ENCODE measurements at regions not wholly inside any gene's neighbourhood (a gene's known extent, or its start where the extent isn't known, plus 50 kb on each side); places are given as distances from the start of the nearest gene placed in this dataset.

DNA sequence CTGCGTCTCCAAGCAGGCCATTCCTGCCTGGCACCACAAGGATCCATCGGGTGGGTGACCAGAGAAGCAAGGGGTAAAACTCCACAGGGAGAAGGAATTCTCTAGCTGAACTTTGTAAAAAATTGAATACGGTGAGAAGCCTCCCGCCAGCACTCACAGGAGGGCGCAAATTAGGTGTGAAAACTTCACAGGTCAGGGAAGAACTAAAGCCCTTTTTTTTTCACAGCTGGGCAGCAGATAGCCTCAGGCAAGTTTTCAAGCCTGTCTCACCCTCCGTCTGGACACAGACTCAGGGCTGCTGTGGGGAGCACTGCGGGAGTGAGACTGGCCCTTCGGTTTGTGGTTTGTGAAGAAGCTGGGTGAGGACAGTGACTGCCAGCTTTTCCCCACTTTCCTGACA, 224.1 kb upstream of the FGF16 start:
- no peak overlapping the region for H3K4me2 ChIP-seq (ENCODE audit: insufficient read depth, low read length)
- no peaks in the 10 kb centered on the region for H3K79me2 ChIP-seq (ENCODE audit: insufficient read depth, low read length)
- H4K20me1 ChIP-seq (ENCODE audit: insufficient read depth, low read length): no peaks in the 10 kb centered on the region
- H3K4me1 ChIP-seq (ENCODE audit: insufficient read depth, low read length): no peaks in the 10 kb centered on the region
- H3K27ac ChIP-seq (ENCODE audit: low read depth, low read length): no peak overlapping the region
- TF ChIP-seq, protein P1, sequence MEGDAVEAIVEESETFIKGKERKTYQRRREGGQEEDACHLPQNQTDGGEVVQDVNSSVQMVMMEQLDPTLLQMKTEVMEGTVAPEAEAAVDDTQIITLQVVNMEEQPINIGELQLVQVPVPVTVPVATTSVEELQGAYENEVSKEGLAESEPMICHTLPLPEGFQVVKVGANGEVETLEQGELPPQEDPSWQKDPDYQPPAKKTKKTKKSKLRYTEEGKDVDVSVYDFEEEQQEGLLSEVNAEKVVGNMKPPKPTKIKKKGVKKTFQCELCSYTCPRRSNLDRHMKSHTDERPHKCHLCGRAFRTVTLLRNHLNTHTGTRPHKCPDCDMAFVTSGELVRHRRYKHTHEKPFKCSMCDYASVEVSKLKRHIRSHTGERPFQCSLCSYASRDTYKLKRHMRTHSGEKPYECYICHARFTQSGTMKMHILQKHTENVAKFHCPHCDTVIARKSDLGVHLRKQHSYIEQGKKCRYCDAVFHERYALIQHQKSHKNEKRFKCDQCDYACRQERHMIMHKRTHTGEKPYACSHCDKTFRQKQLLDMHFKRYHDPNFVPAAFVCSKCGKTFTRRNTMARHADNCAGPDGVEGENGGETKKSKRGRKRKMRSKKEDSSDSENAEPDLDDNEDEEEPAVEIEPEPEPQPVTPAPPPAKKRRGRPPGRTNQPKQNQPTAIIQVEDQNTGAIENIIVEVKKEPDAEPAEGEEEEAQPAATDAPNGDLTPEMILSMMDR (IDR thresholded peaks at IDR 0.05; ENCODE audit: extremely low read depth, low read depth, low read length): no peak
- H2AFZ ChIP-seq (ENCODE audit: low read length): no peak overlapping the region
- no peak for DNase-seq (ENCODE audit: insufficient read length, low spot score, missing footprints)
- no peaks in the 10 kb centered on the region for H3K9me3 ChIP-seq (ENCODE audit: low read depth, low read length)
- no peaks in the 10 kb centered on the region for H3K27me3 ChIP-seq (ENCODE audit: insufficient read depth, low read length)
- H3K36me3 ChIP-seq (ENCODE audit: insufficient read depth, low read length): no peaks in the 10 kb centered on the region
- no peak overlapping the region for H3K4me3 ChIP-seq (ENCODE audit: insufficient read depth, low read length)

DNA sequence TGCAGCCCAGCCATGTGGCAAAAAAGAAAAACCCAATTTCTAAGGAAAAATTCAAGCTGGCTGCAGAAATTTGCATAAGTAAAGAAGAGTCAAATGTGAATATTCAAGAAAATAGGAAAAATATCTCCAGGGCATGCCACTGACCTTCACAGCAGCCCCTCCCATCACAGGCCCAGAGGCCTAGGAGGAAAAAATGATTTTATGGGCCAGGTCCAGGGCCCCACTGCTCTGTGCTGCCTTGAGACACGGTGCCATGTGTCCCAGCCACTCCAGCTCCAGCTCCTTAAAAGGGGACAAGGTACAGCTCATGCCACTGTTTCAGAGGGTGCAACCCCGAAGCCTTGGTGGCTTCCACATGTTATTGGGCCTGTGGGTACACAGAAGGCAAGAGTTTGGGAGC, 182.7 kb upstream of the FGF16 start:
- Histone ChIP-seq H3K4me2 (ENCODE audit: insufficient read depth, low read length) (no peak overlapping the region), H3K27me3 (ENCODE audit: insufficient read depth, low read length) (no peaks in the 10 kb centered on the region), H2AFZ (ENCODE audit: low read length) (no peak overlapping the region), H3K27ac (ENCODE audit: low read depth, low read length) (no peak overlapping the region), H3K36me3 (ENCODE audit: insufficient read depth, low read length) (no peaks in the 10 kb centered on the region), H4K20me1 (ENCODE audit: insufficient read depth, low read length) (no peaks in the 10 kb centered on the region), H3K4me1 (ENCODE audit: insufficient read depth, low read length) (no peaks in the 10 kb centered on the region), H3K9me3 (ENCODE audit: low read depth, low read length) (peaks cover 2% of the 10 kb centered on the region), H3K79me2 (ENCODE audit: insufficient read depth, low read length) (no peaks in the 10 kb centered on the region), H3K4me3 (ENCODE audit: insufficient read depth, low read length) (no peak overlapping the region)
- no peak for DNase-seq (ENCODE audit: insufficient read length, low spot score, missing footprints)
- TF ChIP-seq, protein P1 (IDR thresholded peaks at IDR 0.05; ENCODE audit: extremely low read depth, low read depth, low read length): no peak

DNA sequence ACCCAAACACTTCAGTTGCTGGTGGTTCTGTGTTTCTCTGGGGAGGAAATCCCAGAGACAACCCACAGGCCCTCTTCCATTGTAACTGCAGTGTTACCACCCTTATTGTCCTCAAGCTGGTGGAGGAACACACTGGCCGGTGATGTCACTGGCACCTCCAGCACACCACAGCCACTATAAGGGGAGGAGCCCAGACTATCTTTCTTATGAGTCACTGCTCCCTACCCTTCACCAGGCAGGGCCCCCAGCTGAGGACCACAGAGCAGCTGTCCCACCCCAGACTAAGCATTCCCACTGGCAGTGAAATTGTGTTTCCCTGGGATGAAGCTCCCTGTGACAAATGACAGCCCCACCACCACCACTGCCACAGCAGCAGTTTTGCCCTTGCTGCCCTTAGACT, 171.8 kb upstream of the FGF16 start:
- Histone ChIP-seq H3K4me2 (ENCODE audit: insufficient read depth, low read length) (no peak overlapping the region), H3K9me3 (ENCODE audit: low read depth, low read length) (no peaks in the 10 kb centered on the region), H4K20me1 (ENCODE audit: insufficient read depth, low read length) (no peaks in the 10 kb centered on the region), H3K79me2 (ENCODE audit: insufficient read depth, low read length) (no peaks in the 10 kb centered on the region), H3K27ac (ENCODE audit: low read depth, low read length) (no peak overlapping the region), H3K27me3 (ENCODE audit: insufficient read depth, low read length) (no peaks in the 10 kb centered on the region), H3K4me1 (ENCODE audit: insufficient read depth, low read length) (no peaks in the 10 kb centered on the region), H3K4me3 (ENCODE audit: insufficient read depth, low read length) (no peak overlapping the region), H3K36me3 (ENCODE audit: insufficient read depth, low read length) (no peaks in the 10 kb centered on the region), H2AFZ (ENCODE audit: low read length) (no peak overlapping the region)
- DNase-seq (ENCODE audit: insufficient read length, low spot score, missing footprints): no peak
- TF ChIP-seq, protein P1 (IDR thresholded peaks at IDR 0.05; ENCODE audit: extremely low read depth, low read depth, low read length): no peak

DNA sequence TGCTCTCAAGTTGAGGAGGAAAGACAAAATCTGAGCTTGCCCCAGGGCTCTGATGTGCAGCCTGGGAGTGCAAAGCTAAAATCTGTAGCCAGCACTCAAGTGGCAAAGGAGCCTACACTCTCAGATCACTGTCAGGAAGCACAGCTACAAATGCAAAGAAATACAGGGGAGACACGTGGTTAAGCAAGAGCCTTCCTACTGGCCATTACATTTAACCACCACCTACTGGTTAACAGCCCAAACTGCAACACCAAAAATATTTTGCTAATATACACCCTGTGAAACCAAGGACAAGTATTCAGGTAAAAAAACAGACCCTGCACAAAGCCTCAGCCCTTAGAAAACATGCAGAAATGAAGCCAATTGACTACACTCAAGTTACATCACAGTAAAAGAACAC, 170.4 kb upstream of the FGF16 start:
- no peak overlapping the region for H3K27ac ChIP-seq (ENCODE audit: low read depth, low read length)
- H2AFZ ChIP-seq (ENCODE audit: low read length): no peak overlapping the region
- no peaks in the 10 kb centered on the region for H3K27me3 ChIP-seq (ENCODE audit: insufficient read depth, low read length)
- TF ChIP-seq, protein P1 (IDR thresholded peaks at IDR 0.05; ENCODE audit: extremely low read depth, low read depth, low read length): no peak
- H3K9me3 ChIP-seq (ENCODE audit: low read depth, low read length): no peaks in the 10 kb centered on the region
- H3K36me3 ChIP-seq (ENCODE audit: insufficient read depth, low read length): no peaks in the 10 kb centered on the region
- no peak overlapping the region for H3K4me3 ChIP-seq (ENCODE audit: insufficient read depth, low read length)
- no peaks in the 10 kb centered on the region for H4K20me1 ChIP-seq (ENCODE audit: insufficient read depth, low read length)
- no peak overlapping the region for H3K4me2 ChIP-seq (ENCODE audit: insufficient read depth, low read length)
- no peaks in the 10 kb centered on the region for H3K79me2 ChIP-seq (ENCODE audit: insufficient read depth, low read length)
- H3K4me1 ChIP-seq (ENCODE audit: insufficient read depth, low read length): no peaks in the 10 kb centered on the region
- no peak for DNase-seq (ENCODE audit: insufficient read length, low spot score, missing footprints)

Data from osteoblast (primary cell).